ENCODE measurements at regions not wholly inside any gene's neighbourhood (a gene's known extent, or its start where the extent isn't known, plus 50 kb on each side); places are given as distances from the start of the nearest gene placed in this dataset.

DNA sequence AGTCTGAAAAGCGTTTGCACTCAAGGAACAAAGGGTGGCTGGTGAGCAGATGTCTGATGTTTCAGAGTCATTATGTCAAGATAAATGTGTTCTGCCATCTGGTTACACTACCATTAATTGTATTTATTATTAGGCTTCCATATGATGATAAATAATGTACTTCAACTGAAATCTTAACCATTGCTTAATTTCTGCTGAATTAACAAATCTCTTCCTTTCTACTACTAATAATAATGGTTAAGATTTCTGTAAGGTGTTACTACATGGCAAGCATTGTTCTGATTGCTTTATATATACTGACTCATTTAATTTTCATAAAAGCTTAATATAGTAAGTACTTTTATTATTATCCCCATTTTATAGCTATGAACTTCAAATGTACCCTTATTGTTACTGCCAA is 68.4 kb upstream of the GALNT15 start:
- H3K9me3 ChIP-seq, result no peaks in the 10 kb centered on the region
- DNase-seq (ENCODE audit: low spot score), result no peak
- H3K36me3 ChIP-seq, result no peaks in the 10 kb centered on the region
- TF ChIP-seq, protein P1, sequence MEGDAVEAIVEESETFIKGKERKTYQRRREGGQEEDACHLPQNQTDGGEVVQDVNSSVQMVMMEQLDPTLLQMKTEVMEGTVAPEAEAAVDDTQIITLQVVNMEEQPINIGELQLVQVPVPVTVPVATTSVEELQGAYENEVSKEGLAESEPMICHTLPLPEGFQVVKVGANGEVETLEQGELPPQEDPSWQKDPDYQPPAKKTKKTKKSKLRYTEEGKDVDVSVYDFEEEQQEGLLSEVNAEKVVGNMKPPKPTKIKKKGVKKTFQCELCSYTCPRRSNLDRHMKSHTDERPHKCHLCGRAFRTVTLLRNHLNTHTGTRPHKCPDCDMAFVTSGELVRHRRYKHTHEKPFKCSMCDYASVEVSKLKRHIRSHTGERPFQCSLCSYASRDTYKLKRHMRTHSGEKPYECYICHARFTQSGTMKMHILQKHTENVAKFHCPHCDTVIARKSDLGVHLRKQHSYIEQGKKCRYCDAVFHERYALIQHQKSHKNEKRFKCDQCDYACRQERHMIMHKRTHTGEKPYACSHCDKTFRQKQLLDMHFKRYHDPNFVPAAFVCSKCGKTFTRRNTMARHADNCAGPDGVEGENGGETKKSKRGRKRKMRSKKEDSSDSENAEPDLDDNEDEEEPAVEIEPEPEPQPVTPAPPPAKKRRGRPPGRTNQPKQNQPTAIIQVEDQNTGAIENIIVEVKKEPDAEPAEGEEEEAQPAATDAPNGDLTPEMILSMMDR (IDR thresholded peaks at IDR 0.05), result no peak
- H3K27ac ChIP-seq, result no peak overlapping the region
- no peaks in the 10 kb centered on the region for H3K4me1 ChIP-seq
- H3K4me3 ChIP-seq, result no peak overlapping the region
- H3K27me3 ChIP-seq, result no peaks in the 10 kb centered on the region

DNA sequence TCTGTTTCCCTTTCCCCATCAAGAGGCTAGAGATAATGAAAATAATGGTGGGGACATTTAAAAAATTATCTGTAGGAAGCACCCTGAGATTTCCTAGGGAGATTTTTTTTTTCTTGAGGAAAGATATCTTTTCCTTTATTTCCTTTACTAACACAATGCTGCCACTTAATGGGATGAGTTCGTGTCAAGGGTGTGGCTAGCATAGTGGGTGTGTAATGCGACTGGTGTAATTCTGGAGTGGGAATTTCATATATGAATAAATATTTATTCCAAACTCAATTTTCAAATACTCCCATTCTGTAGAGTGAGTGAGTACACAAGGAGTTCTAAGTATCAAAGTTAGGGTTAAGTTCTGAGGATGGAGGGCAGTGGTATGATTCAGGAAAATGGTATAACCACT is 66.1 kb upstream of the GALNT15 start:
- TF ChIP-seq, protein P1 (IDR thresholded peaks at IDR 0.05), result no peak
- Histone ChIP-seq H3K4me1 (no peaks in the 10 kb centered on the region), H3K4me3 (no peak overlapping the region), H3K9me3 (no peaks in the 10 kb centered on the region), H3K36me3 (no peaks in the 10 kb centered on the region), H3K27me3 (no peaks in the 10 kb centered on the region), H3K27ac (no peak overlapping the region)
- no peak for DNase-seq (ENCODE audit: low spot score)

DNA sequence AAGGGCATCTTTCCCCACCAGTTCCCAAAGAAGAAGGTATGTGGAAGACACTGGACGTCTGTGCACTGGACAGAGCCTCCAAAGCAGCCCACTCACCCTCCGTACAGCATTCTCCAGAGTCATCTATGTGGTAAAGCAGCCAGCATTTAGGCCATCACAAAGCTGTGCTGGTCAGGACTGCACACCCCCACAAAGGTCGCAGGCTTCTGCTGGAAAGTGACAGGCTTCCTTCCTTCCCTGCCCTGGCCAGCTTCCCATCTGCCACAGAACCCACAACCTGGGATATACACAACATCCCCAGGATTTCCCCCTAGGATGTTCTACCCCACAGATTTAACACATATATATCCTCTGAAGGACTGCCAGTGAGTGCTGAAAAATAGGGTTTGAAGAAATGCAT is 64.6 kb upstream of the GALNT15 start:
- no peaks in the 10 kb centered on the region for H3K4me1 ChIP-seq
- H3K4me3 ChIP-seq, result no peak overlapping the region
- no peaks in the 10 kb centered on the region for H3K9me3 ChIP-seq
- H3K27ac ChIP-seq, result no peak overlapping the region
- H3K36me3 ChIP-seq, result no peaks in the 10 kb centered on the region
- TF ChIP-seq, protein P1 (IDR thresholded peaks at IDR 0.05), result no peak
- DNase-seq (ENCODE audit: low spot score), result no peak
- H3K27me3 ChIP-seq, result no peaks in the 10 kb centered on the region

DNA sequence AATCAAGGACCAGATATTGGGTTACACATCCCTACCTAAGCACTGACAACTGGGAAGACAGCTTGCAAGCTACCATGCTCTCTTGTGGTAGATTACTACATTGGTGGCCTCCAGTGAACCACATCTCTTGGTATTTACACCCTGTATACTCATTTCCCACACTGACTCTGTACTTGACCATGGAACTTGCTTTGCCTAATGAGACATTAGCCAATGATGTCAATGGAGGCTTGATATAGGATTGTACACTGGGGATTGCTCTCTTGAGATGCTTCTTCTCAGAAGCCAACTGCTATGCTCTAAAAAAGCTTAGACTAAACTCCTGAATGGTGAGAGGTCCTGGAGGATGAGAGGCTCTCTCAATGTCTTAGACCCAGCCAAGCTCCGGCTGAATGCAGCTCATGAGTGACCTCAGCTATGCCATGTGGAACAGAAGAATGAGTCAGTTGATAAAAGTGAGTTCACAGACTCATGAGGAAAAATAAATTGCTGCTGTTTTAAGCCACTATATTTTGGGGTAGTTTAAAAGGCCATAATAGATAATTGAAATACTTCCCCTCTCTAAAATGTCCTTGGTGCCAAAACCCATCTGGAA is 61.5 kb upstream of the GALNT15 start:
- no peak overlapping the region for H3K4me3 ChIP-seq
- no peaks in the 10 kb centered on the region for H3K9me3 ChIP-seq
- DNase-seq (ENCODE audit: low spot score), result no peak
- no peaks in the 10 kb centered on the region for H3K27me3 ChIP-seq
- peaks cover 0 to 3% of the 10 kb centered on the region in 2 donors for H3K4me1 ChIP-seq
- TF ChIP-seq, protein P1 (IDR thresholded peaks at IDR 0.05), result no peak
- H3K27ac ChIP-seq, result peak overlapping the region; percentile 65 to 77
- no peaks in the 10 kb centered on the region for H3K36me3 ChIP-seq

DNA sequence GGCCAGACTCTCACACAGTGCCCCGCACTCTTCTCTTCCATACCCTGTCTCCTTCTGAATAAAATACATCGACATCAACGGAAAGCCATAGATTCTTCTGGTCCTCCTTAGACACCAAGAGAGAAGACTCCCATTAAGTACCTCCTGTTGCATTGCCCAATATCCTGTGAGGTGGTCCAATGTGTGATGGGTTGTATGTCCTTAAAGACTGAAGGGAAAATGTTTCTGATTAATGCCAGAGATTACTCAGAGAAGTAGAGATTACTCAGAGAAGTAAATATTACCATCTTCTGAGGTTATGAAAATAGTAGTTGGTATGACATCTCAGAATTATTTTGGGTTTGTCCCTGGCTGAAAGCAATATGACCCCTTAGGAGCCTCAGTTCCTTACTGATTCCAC is 60.8 kb upstream of the GALNT15 start:
- no peak overlapping the region for H3K4me3 ChIP-seq
- H3K27me3 ChIP-seq, result no peaks in the 10 kb centered on the region
- H3K4me1 ChIP-seq, result peaks cover 0 to 3% of the 10 kb centered on the region in 2 donors
- no peaks in the 10 kb centered on the region for H3K9me3 ChIP-seq
- no peaks in the 10 kb centered on the region for H3K36me3 ChIP-seq
- no peak for DNase-seq (ENCODE audit: low spot score)
- TF ChIP-seq, protein P1 (IDR thresholded peaks at IDR 0.05), result no peak
- peak overlapping the region; percentile 65 to 77 for H3K27ac ChIP-seq

DNA sequence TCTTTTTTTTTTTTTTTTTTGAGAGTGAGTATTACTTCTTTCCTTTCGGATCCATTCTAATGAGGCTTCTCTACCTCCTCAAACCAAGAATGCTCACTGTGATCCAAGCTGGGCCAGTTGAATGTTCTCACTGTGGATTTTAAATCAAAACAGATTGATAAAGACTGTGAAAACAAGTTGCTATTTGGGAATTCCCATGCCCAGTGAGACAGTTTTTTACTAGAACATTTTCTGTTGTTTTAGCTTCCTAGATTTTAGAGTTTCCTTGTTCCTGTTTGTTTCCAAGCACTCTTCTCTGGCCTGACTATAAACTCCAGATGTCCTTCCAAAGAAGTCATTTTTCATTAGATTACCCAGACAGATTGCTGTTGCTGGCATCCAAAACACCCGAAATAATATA is 60.1 kb upstream of the GALNT15 start:
- DNase-seq (ENCODE audit: low spot score), result no peak
- no peak overlapping the region for H3K4me3 ChIP-seq
- peaks cover 0 to 3% of the 10 kb centered on the region in 2 donors for H3K4me1 ChIP-seq
- no peaks in the 10 kb centered on the region for H3K9me3 ChIP-seq
- peak overlapping the region; percentile 65 to 77 for H3K27ac ChIP-seq
- TF ChIP-seq, protein P1 (IDR thresholded peaks at IDR 0.05), result no peak
- H3K36me3 ChIP-seq, result no peaks in the 10 kb centered on the region
- H3K27me3 ChIP-seq, result no peaks in the 10 kb centered on the region

Measured in right atrium auricular region (tissue), 2 donors.